HG03520 (cell line): ENCODE measurements at regions not wholly inside any gene's neighbourhood (a gene's known extent, or its start where the extent isn't known, plus 50 kb on each side); places are given as distances from the start of the nearest gene placed in this dataset.

Experiments used
- ATAC-seq: cut with Tn5 transposase; IDR thresholded peaks from one replicate; pipeline ENCODE4 v1.9.1; 2021; ENCODE audit warnings: mild to moderate bottlenecking, moderate library complexity; ENCODE audit not compliant: unreplicated experiment

GRCh38 chr3:16658004-16658924 is 53.0 kb upstream of the DAZL start:
- no peak for ATAC-seq

- no peak for ATAC-seq
Observed at GRCh38 chr3:16658925-16659793, 53.9 kb upstream of the DAZL start.

DNA sequence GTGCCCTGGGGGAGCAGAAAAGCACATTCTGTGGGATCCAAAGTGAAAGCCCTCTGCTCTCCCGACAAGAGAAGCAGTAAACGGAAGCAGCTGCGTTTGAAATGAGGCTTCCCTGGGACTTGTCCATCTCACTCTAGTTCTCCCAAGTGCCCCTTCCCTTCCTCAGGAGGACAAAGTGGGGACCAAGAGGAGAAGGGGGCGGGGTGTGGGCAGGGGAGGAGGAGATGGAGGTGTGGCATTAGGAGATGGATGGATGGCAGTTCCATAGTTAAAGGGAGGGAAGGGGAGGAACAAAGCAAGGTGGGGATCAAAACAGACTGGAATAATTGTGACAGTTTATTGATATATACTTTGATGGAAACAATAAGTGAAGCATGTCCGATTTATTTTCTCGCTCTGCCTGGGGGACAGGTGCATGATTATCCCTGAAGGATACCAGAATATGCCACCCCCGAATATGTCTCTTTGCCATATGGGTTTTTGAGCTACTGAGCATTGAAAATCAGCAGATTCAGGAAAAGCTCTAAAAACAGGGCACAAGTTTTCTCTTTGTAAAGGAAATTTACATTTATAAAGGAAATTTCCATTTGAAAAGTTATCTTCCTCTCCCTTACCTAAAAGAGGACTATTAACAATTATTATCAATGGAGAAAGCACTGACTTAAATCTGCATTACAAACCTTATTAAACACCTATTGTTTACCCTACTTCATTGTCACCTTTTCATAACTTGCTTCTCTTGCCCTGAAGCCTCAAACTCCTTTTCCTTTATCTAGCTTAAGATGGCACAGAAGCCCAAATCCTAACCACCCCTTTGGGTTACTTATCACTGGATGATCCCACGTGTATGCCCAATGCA is 58.9 kb upstream of the DAZL start:
- no peak for ATAC-seq

- ATAC-seq, result no peak
Observed at GRCh38 chr3:16665282-16665741, 60.1 kb upstream of the DAZL start.

DNA sequence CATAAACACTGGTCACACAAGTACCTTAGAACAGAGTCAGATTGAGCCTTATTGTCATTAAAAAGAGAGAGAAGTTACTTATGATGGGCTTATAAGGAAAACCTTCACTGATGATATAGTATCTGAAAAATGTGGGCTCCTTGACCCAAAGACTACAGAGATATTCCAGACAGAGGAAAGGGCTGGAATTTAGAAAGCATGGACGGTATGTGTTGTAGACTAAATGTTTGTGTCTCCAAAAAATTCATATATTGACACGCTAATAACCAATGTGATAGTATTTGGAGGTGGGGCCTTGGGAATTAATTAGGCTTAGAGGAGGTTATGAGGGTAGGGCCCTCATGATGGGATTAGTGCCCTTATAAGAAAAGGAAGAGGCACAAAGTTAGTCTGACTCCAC is 61.0 kb upstream of the DAZL start:
- ATAC-seq, result no peak

GRCh38 chr3:16667633-16668032 is 62.4 kb upstream of the DAZL start:
- no peak for ATAC-seq

GRCh38 chr3:16668776-16669545 is 63.7 kb upstream of the DAZL start:
- no peak for ATAC-seq

DNA sequence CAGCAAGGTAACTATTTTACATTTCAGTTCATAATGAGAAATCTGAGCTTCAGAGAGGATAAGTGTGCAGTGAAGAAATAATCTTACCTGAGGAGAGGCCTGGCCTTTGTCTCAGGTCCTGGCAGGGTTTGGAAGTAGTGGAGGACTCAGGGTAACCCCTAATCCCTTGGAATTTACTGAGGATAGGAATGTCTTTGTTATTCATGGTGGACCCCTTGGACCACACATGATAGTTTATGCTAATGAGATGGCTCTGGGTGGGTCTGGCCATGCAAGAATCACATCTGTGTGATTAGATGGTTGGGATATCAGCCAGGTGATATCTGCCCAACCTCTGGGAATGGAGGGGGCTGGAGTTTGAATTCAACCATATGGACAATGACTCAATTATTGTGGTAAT is 65.0 kb upstream of the DAZL start:
- ATAC-seq, result no peak

- no peak for ATAC-seq
Observed at GRCh38 chr3:16671690-16672089, 66.5 kb upstream of the DAZL start.

GRCh38 chr3:16673530-16673929 is 68.3 kb upstream of the DAZL start:
- no peak for ATAC-seq

DNA sequence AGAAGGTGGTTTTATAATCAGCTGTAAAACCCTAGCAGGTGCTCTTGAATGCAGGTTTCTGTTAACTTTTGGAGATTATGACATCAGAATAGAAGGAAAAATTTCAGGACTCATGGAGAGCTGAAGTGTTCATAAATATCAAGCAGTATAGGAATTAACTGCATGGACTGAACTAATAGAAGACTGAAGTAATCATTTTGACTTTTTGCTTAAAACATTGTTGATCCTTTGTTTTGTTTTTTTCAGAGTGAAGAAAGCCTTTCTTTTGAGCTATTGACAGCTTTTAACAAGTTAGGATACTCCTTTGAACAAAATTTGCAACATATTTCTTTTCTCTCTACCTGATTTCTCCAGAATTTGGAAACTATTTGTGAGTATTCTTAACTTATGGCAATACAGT is 70.6 kb upstream of the DAZL start:
- ATAC-seq, result no peak

- ATAC-seq, result no peak
Observed at GRCh38 chr3:16686679-16687078, 81.5 kb upstream of the DAZL start.

DNA sequence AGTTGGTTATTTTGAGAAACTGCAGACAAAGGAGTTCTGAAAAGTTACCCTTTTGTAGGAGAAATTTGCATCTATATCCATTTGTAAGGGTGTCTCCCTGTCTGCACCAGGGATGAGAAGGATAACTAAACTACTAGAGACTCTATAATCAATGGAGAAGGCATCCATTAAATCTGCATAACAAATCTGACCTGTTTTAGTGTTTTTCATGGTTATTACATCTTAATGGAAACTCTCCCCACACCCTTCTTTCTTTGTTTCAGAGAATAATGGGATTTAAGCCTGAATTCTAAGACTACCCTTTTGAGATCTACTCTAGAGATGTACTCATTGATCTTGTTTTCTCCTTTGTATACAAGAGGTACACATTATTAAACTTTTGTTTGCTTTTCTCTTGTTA is 82.0 kb upstream of the DAZL start:
- no peak for ATAC-seq

- no peak for ATAC-seq
Observed at GRCh38 chr3:16692486-16693344, 87.5 kb upstream of the DAZL start.

DNA sequence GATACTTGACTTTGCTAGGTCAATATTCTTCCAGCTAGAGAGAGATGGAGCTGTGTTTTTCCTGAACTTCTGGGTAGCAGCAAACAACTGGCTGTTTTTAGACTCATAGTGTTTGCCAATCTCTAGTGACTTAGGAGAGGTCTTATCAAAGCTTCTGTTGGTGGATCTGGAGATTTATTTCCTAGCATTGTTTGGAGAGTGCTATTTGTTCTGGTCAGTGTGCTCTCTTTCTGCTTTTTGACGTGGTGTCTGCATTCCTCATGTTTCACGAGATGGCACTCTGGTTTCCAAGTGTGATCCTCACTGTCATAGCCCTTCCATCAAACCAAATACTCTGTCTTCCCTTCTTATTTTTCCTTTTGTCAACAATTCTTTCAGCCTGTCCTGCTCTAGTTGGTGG is 88.6 kb upstream of the DAZL start:
- ATAC-seq, result no peak

- ATAC-seq, result no peak
Observed at GRCh38 chr3:16695710-16696109, 90.5 kb upstream of the DAZL start.

DNA sequence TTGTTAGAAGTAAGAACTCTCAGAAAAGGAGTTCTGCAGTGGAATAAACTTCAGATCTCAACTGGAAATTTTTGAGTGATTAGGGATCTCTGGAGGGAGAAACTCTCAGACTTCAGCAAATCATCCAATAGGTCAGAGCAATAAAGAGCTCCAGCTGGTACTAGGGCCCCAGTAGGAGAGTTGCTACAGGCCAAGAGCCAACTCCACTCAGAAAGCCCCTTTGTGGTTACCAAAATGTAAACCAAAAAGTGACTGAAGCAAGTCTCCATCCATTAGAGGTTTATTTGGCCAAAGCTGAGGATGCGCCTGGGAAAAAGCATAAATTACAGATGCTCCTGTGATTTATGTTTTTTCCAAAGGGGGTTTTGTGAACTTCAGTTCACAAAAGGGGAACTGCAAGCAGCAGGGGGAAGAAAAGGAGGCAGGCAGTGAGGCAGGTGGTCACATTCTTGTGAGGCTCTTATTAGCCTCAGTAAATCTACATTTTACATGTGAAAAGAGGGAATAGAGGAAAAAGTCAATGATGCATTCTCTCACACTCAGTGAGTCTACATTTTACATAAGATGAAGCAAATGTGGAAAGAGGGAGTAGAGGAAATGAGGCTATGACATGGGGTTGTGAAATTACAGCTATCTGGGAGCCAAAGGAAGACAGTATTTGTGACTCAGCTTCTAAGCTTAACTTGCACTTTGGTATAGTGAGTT is 92.4 kb upstream of the DAZL start:
- ATAC-seq, result no peak

GRCh38 chr3:16700651-16701050 is 95.4 kb upstream of the DAZL start:
- no peak for ATAC-seq

DNA sequence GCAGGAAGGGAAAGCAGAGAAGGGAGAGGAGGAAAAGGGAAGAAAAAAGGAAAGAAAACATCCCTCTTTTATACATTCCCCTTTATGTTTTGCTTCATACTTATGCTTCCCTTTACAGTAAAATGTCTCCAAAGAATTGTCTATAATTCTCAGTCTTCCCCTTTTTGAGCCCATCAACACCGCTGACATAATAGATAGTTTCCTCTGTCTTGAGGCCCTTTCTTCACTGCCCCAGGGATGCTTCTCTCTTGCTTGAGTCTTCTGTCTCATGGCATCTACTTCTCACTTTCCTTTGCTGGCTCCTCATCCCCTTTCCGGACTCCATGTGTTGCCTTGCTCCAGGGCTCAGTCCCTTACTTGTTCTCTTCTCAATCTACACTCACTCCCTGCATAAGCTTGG is 99.7 kb upstream of the DAZL start:
- ATAC-seq, result no peak
